Right ventricle myocardium inferior (tissue), 1 donor: ENCODE measurements at regions not wholly inside any gene's neighbourhood (a gene's known extent, or its start where the extent isn't known, plus 50 kb on each side); places are given as distances from the start of the nearest gene placed in this dataset.

Experiments
- ATAC-seq: fragments of 200-7000 bp; cut with Tn5 transposase; one replicate; pipeline ENCODE4 v1.9.1; 2020; ENCODE audit warnings: mild to moderate bottlenecking, moderate library complexity
- DNase-seq: peaks from one replicate; pipeline ENCODE4 v3.0.0; 2021; ENCODE audit errors: missing footprints
- intact Hi-C: fragments of 100-400 bp; cut with DNase I; formaldehyde crosslinking; loops from one replicate; pipeline ENCODE4 v1.11.0; 2022
- donor health status: DM: no; HTN: yes; CAD: no; lungs with severe emphysema.

DNA sequence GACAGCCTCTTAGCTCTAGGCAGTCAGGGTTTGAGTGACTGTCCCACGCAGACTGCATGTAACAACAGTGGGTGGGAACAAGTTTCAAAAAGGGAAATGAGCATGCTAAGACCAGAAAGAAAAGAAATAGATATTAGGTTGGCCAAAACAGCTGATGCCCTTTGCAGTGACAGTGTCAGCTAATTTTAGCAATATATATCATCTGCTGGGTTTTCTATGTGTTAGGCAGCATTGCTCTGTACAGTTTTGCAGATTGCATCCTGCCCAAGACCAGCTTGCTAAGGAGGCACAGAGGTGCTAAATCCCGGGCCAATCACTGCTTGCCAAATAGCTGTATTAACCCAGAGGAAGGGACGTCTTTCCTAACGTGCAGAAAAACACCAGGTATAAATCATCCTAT is 541.9 kb upstream of the TBX3 start:
- intact Hi-C loops = no loop called here

DNA sequence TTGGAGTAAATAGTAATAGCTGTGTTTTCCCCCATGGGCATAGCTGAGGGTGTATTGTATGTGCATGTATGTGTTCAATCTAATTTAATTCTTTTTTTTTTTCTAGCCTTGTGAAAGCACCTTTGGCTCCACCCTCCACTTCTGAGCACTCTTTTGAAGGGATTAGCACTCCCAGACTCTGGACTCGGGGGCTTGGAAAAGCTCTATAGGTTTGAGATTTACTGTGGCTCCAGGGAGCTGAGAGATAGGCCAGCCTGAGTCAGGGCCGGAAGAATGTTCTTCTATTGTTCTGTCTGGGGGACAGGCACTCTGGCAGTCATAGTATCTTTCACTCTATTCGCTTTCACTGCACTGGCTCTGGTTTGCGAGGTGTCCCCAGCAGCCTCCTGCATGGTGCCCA is 540.0 kb upstream of the TBX3 start:
- DNase-seq (no peak), ATAC-seq (no peak)
- intact Hi-C loops = no loop called here

More for the DNA sequence above, 541.9 kb upstream of the TBX3 start:
- DNase-seq (no peak), ATAC-seq (no peak)

DNA sequence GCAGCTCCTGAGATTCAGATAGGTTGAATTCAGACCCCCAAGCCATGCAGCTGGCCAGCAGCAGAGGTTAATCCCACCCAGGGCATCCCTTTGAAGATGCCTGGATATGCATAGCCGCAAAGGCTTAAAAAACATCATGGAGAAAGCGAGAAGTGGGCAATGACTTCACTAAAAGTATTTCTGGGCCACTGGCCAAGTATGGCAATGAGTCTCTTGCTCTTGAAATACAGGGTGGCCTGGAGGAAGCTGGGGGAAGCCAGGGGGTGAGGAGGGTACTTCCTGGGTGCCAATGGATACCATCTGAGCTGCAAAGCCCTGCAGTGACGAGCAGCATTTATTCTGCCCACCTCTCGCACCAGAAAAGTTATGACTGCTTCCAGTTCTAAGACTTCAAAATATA is 539.3 kb upstream of the TBX3 start:
- no peak for DNase-seq
- intact Hi-C loops = no loop called here
- ATAC-seq = no peak

DNA sequence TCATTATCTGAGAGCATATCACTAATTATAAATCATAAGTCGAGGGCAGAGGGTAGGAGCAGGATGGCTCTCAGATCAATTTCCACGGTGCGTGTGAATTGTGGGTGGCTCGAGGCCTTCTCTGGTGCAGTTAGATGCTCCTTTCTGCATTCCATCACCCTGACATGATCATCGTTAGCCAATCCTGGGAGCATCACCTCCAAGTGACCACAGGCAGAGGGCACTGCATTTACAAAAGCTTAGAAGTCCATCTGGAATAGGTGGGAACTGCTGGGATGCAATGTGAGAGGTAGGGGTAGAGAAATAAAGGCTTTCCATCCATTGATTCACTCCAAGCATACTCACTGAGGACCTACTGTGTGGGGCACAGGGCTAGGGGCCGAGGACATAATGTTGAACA is 538.2 kb upstream of the TBX3 start:
- DNase-seq (no peak), ATAC-seq (no peak)
- intact Hi-C loops = no loop called here

DNA sequence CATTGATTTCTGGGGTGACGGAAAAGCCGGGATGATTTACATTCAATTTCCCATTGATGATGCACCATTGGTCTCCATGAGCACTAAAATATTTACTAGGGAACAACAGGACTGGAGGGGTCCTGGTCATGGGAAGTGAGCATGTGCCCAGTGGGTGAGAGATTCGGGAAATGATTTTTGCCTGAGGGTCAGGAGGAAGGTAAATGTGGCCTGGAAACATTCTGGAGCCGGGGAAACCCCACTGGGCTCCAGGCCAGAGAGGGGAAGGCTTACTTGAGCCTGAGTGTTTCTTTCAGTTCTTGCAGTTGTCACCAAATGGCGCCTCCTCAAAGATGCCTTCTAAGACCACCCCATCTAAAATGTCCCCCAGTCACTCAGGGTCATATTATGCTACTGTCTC is 532.3 kb upstream of the TBX3 start:
- ATAC-seq (no peak), DNase-seq (no peak)
- intact Hi-C loops = no loop called here

DNA sequence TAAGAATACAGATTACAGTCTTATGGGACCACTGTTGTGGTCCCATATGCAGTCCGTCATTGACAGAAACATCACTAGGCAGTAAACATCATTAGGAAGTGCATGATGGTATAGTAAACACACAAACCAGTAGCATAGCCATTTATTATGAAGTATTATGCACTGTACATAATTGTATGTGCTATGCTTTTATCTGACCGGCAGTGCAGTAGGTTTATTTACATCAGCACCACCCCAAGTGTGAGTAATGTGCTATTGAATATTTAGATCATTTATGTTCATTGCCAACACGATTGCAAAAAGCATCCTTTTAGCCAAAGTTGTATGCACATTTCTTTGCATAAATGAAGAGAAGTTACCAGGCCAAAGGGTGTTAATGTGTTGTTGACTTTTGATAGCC is 531.6 kb upstream of the TBX3 start:
- DNase-seq (no peak), ATAC-seq (no peak)
- intact Hi-C loops = no loop called here

DNA sequence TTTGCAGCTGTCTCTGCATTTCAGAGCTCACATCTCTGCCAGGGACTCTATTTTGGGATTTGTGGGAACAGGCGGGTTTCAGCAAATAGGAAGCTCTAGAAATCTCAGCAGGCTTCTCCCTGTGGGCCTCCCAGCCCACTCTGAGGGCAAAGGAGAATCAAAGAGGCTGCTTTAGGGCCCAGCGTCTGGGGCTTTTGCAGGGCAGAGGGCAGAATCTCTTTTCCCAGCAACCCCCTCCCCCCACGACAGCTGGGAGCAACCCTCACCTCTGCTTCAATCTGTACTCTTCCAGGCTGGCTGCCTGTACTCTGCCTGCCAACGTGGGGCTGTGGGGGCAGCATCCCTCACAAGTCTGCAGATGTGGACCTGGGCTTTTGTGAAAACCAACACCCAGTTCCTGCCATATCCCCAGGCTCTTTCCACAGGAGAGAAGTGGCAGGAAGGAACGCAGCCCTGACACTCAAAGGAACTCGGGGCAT is 529.6 kb upstream of the TBX3 start:
- ATAC-seq = peak; percentile 62
- no peak for DNase-seq
- intact Hi-C loops = no loop called here

DNA sequence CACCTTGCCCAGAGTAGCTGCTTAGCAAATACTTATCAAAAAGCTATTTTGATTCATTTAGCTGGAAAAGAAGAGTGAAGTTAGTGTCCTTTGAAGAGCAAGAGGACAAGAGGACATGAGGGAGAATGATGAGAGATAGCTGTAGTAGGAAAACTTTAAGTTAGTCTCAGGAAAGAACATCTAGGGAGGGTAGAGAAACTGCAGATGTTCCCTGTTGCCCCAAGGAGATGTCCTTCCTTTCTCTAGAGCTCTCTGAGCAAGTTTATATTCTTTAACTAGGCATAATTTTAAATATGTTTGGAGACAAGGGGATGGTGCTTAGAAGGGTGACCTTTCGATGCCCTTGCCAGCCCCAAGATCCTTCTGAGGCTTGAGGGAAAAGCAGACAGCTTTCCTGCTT is 529.1 kb upstream of the TBX3 start:
- intact Hi-C loops = no loop called here
- ATAC-seq (peak; percentile 12), DNase-seq (no peak)

DNA sequence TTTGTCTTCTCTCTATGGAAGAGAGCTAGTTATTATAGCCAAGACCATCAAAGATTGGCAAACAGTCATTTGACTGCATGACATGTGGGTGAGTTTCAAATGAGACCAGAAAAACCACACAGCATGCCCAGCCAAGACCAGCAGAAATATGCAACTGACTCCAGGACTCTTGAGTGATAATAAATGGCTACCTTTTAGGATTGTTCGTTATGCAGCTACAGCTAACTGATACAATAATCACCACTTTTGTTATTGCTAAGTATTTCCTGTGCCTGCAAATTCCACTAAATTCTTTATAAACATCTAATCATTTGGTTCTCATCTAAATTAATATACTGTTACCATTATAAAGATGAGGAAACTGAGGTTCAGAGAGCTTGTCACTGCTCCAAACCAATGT is 528.4 kb upstream of the TBX3 start:
- ATAC-seq (no peak), DNase-seq (no peak)
- intact Hi-C loops = no loop called here

DNA sequence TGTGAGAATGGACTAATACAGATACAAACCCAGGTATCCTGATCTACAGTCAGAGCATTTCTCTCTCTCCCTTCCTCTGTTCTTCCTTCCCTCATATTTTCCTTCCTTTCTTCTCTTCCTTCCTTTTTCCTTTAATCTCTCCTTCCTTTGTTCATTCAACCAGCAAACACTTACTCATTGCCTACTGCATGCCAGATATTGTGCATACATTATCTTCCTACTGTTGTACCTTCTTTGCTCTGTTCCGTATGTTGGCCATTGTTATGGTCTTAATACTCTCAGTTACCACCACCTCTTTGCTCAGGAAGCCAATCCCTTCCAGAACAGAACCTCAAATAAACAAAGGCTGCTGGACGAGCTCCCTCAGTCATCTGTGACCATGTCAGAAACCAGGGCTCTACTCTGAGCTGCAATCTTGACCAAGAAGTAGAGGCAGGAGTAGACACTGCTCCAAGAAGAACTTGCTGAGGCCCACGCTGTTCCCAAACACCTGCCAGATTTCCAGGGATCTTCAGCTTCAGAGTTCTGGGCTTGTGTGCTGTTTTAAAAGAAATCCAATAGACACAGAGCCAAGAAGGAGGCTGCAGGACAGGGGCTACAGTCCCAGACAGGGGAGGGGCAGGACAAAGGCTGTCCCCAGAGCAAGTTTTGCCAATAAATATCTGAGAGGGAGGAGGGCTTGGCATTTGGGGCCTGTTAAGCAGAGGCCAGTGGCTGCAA is 526.7 kb upstream of the TBX3 start:
- DNase-seq = no peak
- ATAC-seq = peak; percentile 69
- intact Hi-C loops = no loop called here

DNA sequence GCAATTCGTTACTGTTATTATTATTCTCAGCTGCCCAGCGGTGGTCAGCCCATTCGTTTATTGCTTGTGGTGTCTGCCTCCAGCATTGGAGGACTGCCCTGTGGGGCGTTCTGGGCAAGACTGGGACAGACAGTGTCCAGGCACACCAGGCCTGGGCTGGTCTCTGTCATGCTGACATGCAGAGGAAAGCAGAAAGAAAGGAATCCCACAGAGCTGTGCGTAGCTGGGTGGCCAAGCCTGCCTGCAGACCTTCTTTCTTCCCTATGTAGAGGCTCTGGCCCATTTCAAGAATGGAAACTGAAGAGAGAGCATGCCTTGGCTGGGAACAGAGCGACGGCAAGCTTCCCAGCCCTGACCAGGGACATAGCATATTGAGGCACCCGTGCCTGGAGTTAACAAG is 525.3 kb upstream of the TBX3 start:
- DNase-seq (no peak), ATAC-seq (no peak)
- intact Hi-C loops = no loop called here

DNA sequence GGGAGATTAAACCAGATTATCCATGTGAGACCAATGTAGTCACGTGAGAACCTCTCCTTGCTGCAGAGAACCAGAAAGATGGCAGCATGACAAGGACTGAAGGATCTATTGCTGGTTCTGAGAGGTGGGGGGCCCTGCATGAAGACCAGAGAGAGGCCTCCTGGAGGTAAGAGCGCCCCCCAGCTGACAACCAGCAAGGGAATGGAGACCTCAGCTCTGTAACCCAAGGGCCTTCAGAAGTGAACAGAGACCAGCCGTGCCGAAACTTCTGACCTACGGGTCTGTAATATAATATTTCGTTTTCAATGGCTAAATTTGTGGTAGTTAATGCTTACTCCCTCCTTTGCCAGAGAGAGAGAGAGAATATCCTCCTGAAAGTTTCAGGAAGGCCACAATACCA is 524.1 kb upstream of the TBX3 start:
- DNase-seq (no peak), ATAC-seq (no peak)
- intact Hi-C loops = no loop called here

DNA sequence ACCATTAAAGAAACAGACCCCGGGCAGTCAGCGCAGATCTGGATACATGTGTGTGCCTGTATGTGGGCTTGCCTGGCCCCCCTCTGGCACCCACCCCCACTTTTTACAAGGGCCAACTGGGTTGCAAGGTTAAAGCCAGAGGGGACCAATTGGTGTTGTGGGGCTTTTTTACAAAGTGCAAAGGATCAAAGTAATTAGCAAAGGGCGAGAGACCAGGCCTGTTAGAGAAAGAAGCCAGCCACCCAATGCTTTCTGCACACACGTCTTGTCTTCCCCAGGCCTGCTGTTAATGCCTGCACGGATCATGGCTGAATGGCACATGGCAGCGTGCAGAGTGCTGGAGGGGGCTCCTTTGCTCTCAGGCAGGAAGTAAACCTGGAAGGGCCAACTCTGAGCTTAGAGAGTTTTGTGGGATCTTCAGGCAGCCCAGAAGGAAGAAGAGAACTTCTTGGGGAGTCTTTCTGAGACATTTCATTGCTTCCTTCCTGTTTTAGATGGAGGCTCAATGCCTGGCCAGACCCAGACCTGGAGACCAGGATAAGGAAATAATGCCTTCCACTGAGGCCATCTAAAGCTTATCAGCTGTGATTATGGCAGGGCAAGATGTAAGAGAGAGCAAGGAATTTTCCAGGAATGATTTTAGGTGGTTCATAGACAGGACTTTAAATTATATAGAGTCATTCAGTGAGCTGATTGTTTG is 523.4 kb upstream of the TBX3 start:
- no peak for ATAC-seq
- intact Hi-C loops = no loop called here
- DNase-seq = no peak

DNA sequence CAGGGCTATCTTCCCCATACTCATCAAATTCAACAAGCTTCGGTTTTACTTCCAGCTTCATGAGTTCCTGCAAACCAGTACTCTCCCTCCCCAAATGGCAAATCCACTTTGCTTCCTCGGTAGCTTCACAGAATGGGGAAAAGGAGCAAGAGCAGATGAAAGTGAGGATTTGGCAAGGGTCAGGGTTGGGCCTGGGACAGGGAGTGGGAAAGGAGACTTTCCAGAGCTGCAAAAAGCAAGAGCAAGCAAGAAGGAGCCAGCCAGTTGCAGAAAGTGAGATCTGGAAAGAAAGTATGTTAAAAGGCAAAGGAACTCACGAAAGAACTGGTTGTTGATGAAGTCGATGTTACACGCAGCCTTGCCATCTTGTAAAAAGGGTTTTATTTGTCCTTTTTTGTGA is 522.8 kb upstream of the TBX3 start:
- ATAC-seq (no peak), DNase-seq (no peak)
- intact Hi-C loops = no loop called here

DNA sequence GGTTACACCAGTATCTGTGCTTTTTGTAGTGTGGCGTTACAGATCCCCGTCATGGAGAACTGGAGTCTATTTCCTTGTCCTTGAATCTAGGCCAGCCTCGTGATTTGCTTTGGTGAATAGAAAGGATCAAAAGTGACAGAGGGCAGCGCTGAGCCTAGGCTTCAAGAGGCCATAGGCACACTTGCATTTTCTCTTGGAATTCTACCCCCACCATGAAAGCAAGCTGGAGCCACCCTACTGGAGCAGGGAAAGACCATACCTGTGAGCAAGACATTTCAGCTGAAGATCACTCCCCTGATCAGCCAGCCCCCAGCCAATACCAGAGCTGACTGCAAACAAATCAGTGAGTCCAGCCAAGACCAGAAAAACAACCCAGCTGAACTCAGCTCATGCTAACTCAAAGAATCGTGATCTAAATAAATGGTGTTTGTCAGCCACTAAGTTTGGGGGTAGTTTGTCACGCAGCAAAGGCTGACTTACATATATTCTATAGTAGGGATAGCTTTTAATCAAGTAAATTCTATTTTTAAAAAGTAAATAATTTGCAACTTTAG is 521.9 kb upstream of the TBX3 start:
- DNase-seq = no peak
- intact Hi-C loops = no loop called here
- no peak for ATAC-seq

DNA sequence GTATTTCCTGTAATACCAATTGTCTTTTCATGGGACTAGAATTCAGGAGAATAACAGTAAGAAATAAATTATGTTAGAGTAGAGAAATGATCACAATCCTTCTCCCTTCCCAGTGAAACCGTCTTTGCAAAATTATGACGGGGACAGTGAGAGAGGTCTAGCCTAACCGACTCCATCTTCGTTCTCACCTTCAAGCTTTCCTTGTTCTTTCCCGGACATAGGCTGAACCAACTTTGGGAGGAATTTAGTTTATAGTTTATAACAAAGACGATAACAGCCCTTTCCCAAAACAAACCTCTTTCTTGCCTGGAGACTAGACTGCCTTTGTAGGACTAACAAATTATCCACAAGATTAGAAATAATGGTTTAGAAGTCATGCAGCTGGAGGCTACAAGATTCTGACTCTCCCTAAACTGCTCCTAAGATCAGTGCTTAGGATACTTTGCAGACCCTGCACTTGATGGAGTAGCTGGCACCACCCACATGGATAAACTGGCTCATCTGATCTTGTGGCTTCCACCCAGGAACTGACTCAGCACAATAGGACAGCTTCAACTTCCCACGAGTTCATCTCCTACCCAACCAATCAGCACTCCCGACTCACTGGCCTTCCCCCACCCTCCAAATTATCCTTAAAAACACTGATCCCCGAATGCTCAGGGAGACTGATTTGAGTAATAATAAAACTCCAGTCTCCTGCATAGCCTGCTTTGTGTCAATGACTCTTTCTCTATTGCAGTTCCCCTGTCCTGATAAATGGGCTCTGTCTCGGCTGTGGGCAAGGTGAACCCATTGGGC is 521.2 kb upstream of the TBX3 start:
- intact Hi-C loops = no loop called here
- ATAC-seq (no peak), DNase-seq (no peak)

DNA sequence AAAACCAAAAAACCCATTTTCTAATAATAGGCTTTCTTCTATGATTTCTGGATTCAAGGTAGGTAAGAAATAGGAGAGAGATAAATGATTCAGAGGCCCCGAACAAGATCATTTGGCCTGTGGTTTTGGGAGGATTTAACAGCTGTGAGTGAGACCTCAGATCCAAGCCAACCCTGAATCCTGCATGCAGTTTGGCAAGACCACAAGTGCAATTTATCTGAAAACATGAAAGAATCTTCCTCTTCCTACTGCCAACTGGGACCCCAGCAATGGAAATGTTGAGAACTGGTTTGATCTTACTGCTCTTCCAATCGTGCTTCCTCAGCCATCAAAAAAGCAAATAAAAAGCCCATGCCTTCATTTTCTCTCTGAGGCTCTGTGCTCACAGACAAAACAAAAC is 519.7 kb upstream of the TBX3 start:
- DNase-seq (no peak), ATAC-seq (no peak)
- intact Hi-C loops = no loop called here

DNA sequence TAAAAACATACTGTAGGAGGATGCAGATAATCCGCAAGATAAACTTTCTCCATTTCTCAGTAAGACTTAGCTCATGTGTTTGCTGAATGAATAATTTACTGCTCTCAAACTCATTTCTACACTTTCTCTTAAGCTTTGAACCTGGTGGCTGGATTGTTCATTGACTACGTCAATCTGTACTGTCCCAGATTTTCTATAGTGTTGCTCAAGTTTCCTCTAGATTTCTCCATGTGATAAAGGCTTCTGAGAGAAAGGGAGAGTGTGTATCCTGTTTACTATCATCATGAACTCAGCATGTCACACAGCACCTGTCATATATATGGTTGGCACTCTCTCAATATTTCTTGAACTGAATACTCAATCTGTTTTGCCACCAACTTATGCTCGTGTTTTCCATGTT is 518.0 kb upstream of the TBX3 start:
- ATAC-seq = no peak
- intact Hi-C loops = no loop called here

DNA sequence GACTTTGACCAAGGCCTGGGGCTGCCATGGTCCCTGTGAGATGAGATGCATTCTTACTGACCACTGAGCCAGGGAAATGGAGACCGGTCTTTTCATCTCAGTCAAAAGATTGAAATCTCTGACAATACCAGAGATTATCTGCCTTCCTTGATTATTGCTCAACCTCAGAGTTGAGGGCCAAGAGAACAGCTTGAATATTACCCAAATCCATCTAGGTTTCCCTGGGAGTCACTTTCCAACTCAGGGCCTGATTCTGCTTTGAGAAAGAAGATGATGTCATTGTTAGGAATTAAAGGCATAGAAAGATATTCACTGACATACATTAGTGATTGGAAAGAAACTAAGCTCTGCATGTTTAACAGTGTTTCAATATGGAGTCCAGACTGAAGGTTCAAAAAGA is 515.9 kb upstream of the TBX3 start:
- intact Hi-C loops = no loop called here
- DNase-seq = no peak
- peak; percentile 50 for ATAC-seq

More for the DNA sequence above, 518.0 kb upstream of the TBX3 start:
- no peak for DNase-seq

DNA sequence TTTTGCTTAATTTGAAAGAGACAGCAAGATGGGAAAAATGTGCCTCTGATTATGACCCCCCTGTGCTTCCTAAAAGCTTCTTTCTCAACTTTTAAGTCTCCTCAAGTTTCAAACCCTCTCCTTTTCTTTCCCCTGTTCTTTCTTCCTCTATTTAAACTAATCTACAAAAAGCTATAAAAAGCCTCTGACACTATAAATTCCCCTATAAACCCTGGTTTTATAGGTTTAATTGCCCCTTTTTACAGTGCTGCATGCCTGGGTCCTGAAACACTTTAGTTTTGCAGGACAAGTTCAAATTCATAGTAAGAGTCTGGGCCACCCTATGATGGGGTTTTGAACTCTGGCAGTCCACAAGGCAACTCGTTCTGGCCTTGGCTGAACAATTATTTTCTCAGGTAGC is 510.9 kb upstream of the TBX3 start:
- intact Hi-C loops = no loop called here
- ATAC-seq = no peak
- DNase-seq = no peak
